WTC11 (cell line): ENCODE measurements at regions not wholly inside any gene's neighbourhood (a gene's known extent, or its start where the extent isn't known, plus 50 kb on each side); places are given as distances from the start of the nearest gene placed in this dataset.

Experiments used
- ATAC-seq: fragments of 200-7000 bp; cut with Tn5 transposase; 2 replicates; pipeline ENCODE4 v1.10.0; 2021; ENCODE audit warnings: mild to moderate bottlenecking, moderate library complexity
- CTCF ChIA-PET: fragments of 300-600 bp; sonication (Branson Sonifier 250); formaldehyde crosslinking; loops from one replicate; lab custom pipeline; 2021; ENCODE audit warnings: antibody characterized with exemption; lab: Charles Lee
- POLR2A ChIA-PET: fragments of 350-600 bp; sonication (Branson Sonifier 250); formaldehyde crosslinking; loops from one replicate; lab custom pipeline; 2021; ENCODE audit warnings: antibody characterized with exemption; lab: Charles Lee
- DNase-seq: peaks from one replicate; pipeline ENCODE4 v3.0.0; 2021; ENCODE audit warnings: low spot score
- H3K27ac Mint-ChIP-seq: 2 replicates; pipeline ENCODE4 v1.8.0; 2021; ENCODE audit warnings: mixed read lengths
- H3K27me3 Mint-ChIP-seq: 2 replicates; pipeline ENCODE4 v1.8.0; 2021; ENCODE audit warnings: low read depth, mild to moderate bottlenecking, moderate library complexity, mixed read lengths
- H3K36me3 Mint-ChIP-seq: 2 replicates; pipeline ENCODE4 v1.8.0; 2021; ENCODE audit warnings: mixed read lengths
- H3K4me1 Mint-ChIP-seq: 2 replicates; pipeline ENCODE4 v1.8.0; 2022; ENCODE audit warnings: mixed read lengths
- H3K4me3 Mint-ChIP-seq: 2 replicates; pipeline ENCODE4 v1.8.0; 2021; ENCODE audit warnings: mild to moderate bottlenecking, moderate library complexity, mixed read lengths
- H3K9me3 Mint-ChIP-seq: 2 replicates; pipeline ENCODE4 v1.8.0; 2021; ENCODE audit warnings: mixed read lengths
- ATF3 ChIP-seq: sonication (generic); formaldehyde crosslinking; conservative IDR thresholded peaks from 2 replicates; pipeline ENCODE4 v1.8.1; 2022; ENCODE audit warnings: mild to moderate bottlenecking, missing genetic modification reagents
- ATF6 ChIP-seq: sonication (generic); formaldehyde crosslinking; IDR thresholded peaks from 2 replicates; pipeline ENCODE4 v1.8.1; 2023; ENCODE audit warnings: mild to moderate bottlenecking, missing genetic modification reagents
- FOXP4 ChIP-seq: sonication (generic); formaldehyde crosslinking; IDR thresholded peaks from 2 replicates; pipeline ENCODE4 v1.8.0; 2022; ENCODE audit warnings: mild to moderate bottlenecking, missing genetic modification reagents
- GRHL2 ChIP-seq: fragments of 250-450 bp; sonication (Bioruptor Pico); IDR thresholded peaks from 2 replicates; pipeline ENCODE4 v1.8.0; 2022; ENCODE audit warnings: mild to moderate bottlenecking, moderate library complexity; ENCODE audit not compliant: insufficient replicate concordance, severe bottlenecking
- IRF2 ChIP-seq: sonication (generic); formaldehyde crosslinking; IDR thresholded peaks from 2 replicates; pipeline ENCODE4 v1.8.0; 2022; ENCODE audit warnings: low read depth, missing genetic modification reagents, borderline replicate concordance
- JUN ChIP-seq: sonication (generic); formaldehyde crosslinking; IDR thresholded peaks from 2 replicates; pipeline ENCODE4 v1.8.0; 2023; ENCODE audit warnings: mild to moderate bottlenecking, missing genetic modification reagents
- MYBL2 ChIP-seq: sonication (generic); formaldehyde crosslinking; IDR thresholded peaks from 2 replicates; pipeline ENCODE4 v1.8.1; 2023; ENCODE audit warnings: mild to moderate bottlenecking, moderate library complexity, missing genetic modification reagents
- NFATC4 ChIP-seq: fragments of 250-450 bp; sonication (Bioruptor Pico); IDR thresholded peaks from 2 replicates; pipeline ENCODE4 v1.9.0; 2021; ENCODE audit warnings: mild to moderate bottlenecking
- NR2C2 ChIP-seq: sonication (generic); formaldehyde crosslinking; IDR thresholded peaks from 2 replicates; pipeline ENCODE4 v1.8.0; 2022; ENCODE audit warnings: mild to moderate bottlenecking, missing genetic modification reagents
- PRDM15 ChIP-seq: sonication (generic); formaldehyde crosslinking; IDR thresholded peaks from 2 replicates; pipeline ENCODE4 v1.8.0; 2022; ENCODE audit warnings: missing genetic modification reagents
- PREB ChIP-seq: sonication (generic); formaldehyde crosslinking; IDR thresholded peaks from 2 replicates; pipeline ENCODE4 v1.8.1; 2022; ENCODE audit warnings: mild to moderate bottlenecking, missing genetic modification reagents, moderate library complexity, borderline replicate concordance
- USF1 ChIP-seq: sonication (generic); formaldehyde crosslinking; IDR thresholded peaks from 2 replicates; pipeline ENCODE4 v1.8.0; 2022; ENCODE audit warnings: mild to moderate bottlenecking, missing genetic modification reagents
- ZBTB43 ChIP-seq: sonication (generic); formaldehyde crosslinking; IDR thresholded peaks from 2 replicates; pipeline ENCODE4 v1.8.1; 2023; ENCODE audit warnings: mild to moderate bottlenecking, missing genetic modification reagents

GRCh38 chr2:235389626-235390025 is 104.2 kb upstream of the AGAP1 start:
- TF ChIP-seq USF1 (CRISPR knock-in tag) (no peak), MYBL2 (CRISPR knock-in tag) (no peak), ATF6 (CRISPR knock-in tag) (no peak), PREB (CRISPR knock-in tag) (no peak), JUN (CRISPR knock-in tag) (no peak), FOXP4 (CRISPR knock-in tag) (no peak), ATF3 (no peak), GRHL2 (CRISPR knock-in tag) (no peak), PRDM15 (CRISPR knock-in tag) (no peak), ZBTB43 (CRISPR knock-in tag) (no peak)
- no peak overlapping the region for H3K4me3 Mint-ChIP-seq
- H3K27ac Mint-ChIP-seq = no peak overlapping the region
- POLR2A ChIA-PET = no interaction called here
- H3K4me1 Mint-ChIP-seq = peaks cover 13% of the 10 kb centered on the region
- CTCF ChIA-PET = interaction anchor here (1.5 kb wide), 1 partner anchor 356 kb away, joined by 3 read pairs; no protein-coding TSS in a partner anchor
- ATAC-seq (no peak), DNase-seq (no peak)
- H3K27me3 Mint-ChIP-seq = peaks cover 3% of the 10 kb centered on the region; the same call in 1 of the 2 replicates
- no peaks in the 10 kb centered on the region for H3K36me3 Mint-ChIP-seq
- peaks cover 5% of the 10 kb centered on the region for H3K9me3 Mint-ChIP-seq

- TF ChIP-seq IRF2 (CRISPR knock-in tag) (no peak), NR2C2 (no peak), NFATC4 (CRISPR knock-in tag) (no peak)
- TF ChIP-seq, all 79 proteins: peak for 0
- H3K9me3 Mint-ChIP-seq = peaks cover 5% of the 10 kb centered on the region
- ChIA-PET POLR2A (no interaction called here), CTCF (interaction anchor here (1.5 kb wide), 1 partner anchor 356 kb away, joined by 3 read pairs; no protein-coding TSS in a partner anchor)
- H3K27me3 Mint-ChIP-seq = peaks cover 3% of the 10 kb centered on the region; the same call in 1 of the 2 replicates
- no peak overlapping the region for H3K27ac Mint-ChIP-seq
- ATAC-seq (no peak), DNase-seq (no peak)
- no peaks in the 10 kb centered on the region for H3K36me3 Mint-ChIP-seq
- peaks cover 7% of the 10 kb centered on the region for H3K4me1 Mint-ChIP-seq
- no peak overlapping the region for H3K4me3 Mint-ChIP-seq
Observed at GRCh38 chr2:235390108-235390815, 103.6 kb upstream of the AGAP1 start.
